Fibroblast of gingiva (primary cell): ENCODE measurements at regions not wholly inside any gene's neighbourhood (a gene's known extent, or its start where the extent isn't known, plus 50 kb on each side); places are given as distances from the start of the nearest gene placed in this dataset.

Experiments
- DNase-seq: peaks from one replicate; pipeline ENCODE4 v3.0.0-alpha.2; 2011; ENCODE audit warnings: low read depth

- no peak for DNase-seq
These were observed 261.1 kb upstream of the GATB start for GRCh38 chr4:152021788-152022438.

GRCh38 chr4:152020073-152020472, 259.3 kb upstream of the GATB start:
- DNase-seq, result no peak

GRCh38 chr4:152016303-152016620, 255.5 kb upstream of the GATB start:
- no peak for DNase-seq

- no peak for DNase-seq
These were observed 254.9 kb upstream of the GATB start for GRCh38 chr4:152015597-152016302.

- no peak for DNase-seq
These were observed 253.5 kb upstream of the GATB start for GRCh38 chr4:152014280-152014679.

- DNase-seq, result no peak
These were observed 250.7 kb upstream of the GATB start for GRCh38 chr4:152011469-152011868.

- no peak for DNase-seq
These were observed 249.9 kb upstream of the GATB start for GRCh38 chr4:152010710-152011079.

GRCh38 chr4:152009983-152010709, 249.3 kb upstream of the GATB start:
- DNase-seq, result no peak

GRCh38 chr4:152009031-152009670, 248.3 kb upstream of the GATB start:
- DNase-seq, result no peak

- DNase-seq, result no peak
These were observed 246.3 kb upstream of the GATB start for GRCh38 chr4:152007111-152007510.

- no peak for DNase-seq
These were observed 244.0 kb upstream of the GATB start for GRCh38 chr4:152004801-152005200.

- no peak for DNase-seq
These were observed 239.7 kb upstream of the GATB start for GRCh38 chr4:152000518-152000917.

- DNase-seq, result no peak
These were observed 237.9 kb upstream of the GATB start for GRCh38 chr4:151998723-151999122.

- DNase-seq, result no peak
These were observed 236.7 kb upstream of the GATB start for GRCh38 chr4:151997461-151997860.

GRCh38 chr4:151994429-151994828, 233.6 kb upstream of the GATB start:
- DNase-seq, result no peak

- no peak for DNase-seq
These were observed 232.7 kb upstream of the GATB start for GRCh38 chr4:151993521-151993920.

- no peak for DNase-seq
These were observed 231.7 kb upstream of the GATB start for GRCh38 chr4:151992332-151993154.

GRCh38 chr4:151991884-151992167, 231.0 kb upstream of the GATB start:
- no peak for DNase-seq

GRCh38 chr4:151991001-151991883, 230.4 kb upstream of the GATB start:
- no peak for DNase-seq

GRCh38 chr4:151990201-151990600, 229.4 kb upstream of the GATB start:
- no peak for DNase-seq

- DNase-seq, result no peak
These were observed 227.8 kb upstream of the GATB start for GRCh38 chr4:151988591-151988990.
